ENCODE measurements at regions not wholly inside any gene's neighbourhood (a gene's known extent, or its start where the extent isn't known, plus 50 kb on each side); places are given as distances from the start of the nearest gene placed in this dataset.
"Not testable (repeated sequence)": the region's sequence is repeated elsewhere in the genome, so short reads cannot be mapped to it uniquely, and the experiment has no call there.

GRCh38 chr17:63042256-63042812 lies 76.3 kb downstream of the TANC2 start:
- Histone ChIP-seq H3K27me3 (no peaks in the 10 kb centered on the region), H3K27ac (replicated peaks in 1 of 4) (no peak overlapping the region), H3K4me3 (no peak overlapping the region), H3K9me3 (no peaks in the 10 kb centered on the region), H3K4me1 (peaks cover 0 to 22% (median 18%) of the 10 kb centered on the region in 4 donors), H3K36me3 (no peaks in the 10 kb centered on the region)
- no peak for DNase-seq (ENCODE audit: extremely low spot score)
- WGBS: 65% methylated on average over 2 of the region's 2 CpGs
- TF ChIP-seq, protein P1, sequence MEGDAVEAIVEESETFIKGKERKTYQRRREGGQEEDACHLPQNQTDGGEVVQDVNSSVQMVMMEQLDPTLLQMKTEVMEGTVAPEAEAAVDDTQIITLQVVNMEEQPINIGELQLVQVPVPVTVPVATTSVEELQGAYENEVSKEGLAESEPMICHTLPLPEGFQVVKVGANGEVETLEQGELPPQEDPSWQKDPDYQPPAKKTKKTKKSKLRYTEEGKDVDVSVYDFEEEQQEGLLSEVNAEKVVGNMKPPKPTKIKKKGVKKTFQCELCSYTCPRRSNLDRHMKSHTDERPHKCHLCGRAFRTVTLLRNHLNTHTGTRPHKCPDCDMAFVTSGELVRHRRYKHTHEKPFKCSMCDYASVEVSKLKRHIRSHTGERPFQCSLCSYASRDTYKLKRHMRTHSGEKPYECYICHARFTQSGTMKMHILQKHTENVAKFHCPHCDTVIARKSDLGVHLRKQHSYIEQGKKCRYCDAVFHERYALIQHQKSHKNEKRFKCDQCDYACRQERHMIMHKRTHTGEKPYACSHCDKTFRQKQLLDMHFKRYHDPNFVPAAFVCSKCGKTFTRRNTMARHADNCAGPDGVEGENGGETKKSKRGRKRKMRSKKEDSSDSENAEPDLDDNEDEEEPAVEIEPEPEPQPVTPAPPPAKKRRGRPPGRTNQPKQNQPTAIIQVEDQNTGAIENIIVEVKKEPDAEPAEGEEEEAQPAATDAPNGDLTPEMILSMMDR (IDR thresholded peaks at IDR 0.05): no peak
- TF ChIP-seq POLR2AphosphoS5 (IDR thresholded peaks at IDR 0.05): no peak
- TF ChIP-seq EP300 (IDR thresholded peaks at IDR 0.05): no peak
- no peak for TF ChIP-seq POLR2A (IDR thresholded peaks at IDR 0.05; ENCODE audit: low read depth)
- intact Hi-C loops (cut with DNase I): no loop called here

GRCh38 chr17:63057560-63057959 lies 91.5 kb downstream of the TANC2 start:
- H3K9me3 ChIP-seq; intact Hi-C loops (cut with DNase I); H3K4me1 ChIP-seq; H3K27me3 ChIP-seq; H3K4me3 ChIP-seq; H3K27ac ChIP-seq (replicated peaks in 1 of 4); H3K36me3 ChIP-seq; DNase-seq (ENCODE audit: extremely low spot score): not testable (repeated sequence)
- WGBS: 100% methylated on average over 2 of the region's 2 CpGs

- TF ChIP-seq POLR2AphosphoS5 (IDR thresholded peaks at IDR 0.05): no peak
- no peak for TF ChIP-seq POLR2A (IDR thresholded peaks at IDR 0.05; ENCODE audit: low read depth)
- TF ChIP-seq, protein P1 (IDR thresholded peaks at IDR 0.05): no peak
- Histone ChIP-seq H3K36me3 (no peaks in the 10 kb centered on the region), H3K4me1 (no peaks in the 10 kb centered on the region), H3K4me3 (no peak overlapping the region), H3K27ac (replicated peaks in 1 of 4) (no peak overlapping the region), H3K27me3 (no peaks in the 10 kb centered on the region), H3K9me3 (no peaks in the 10 kb centered on the region)
- intact Hi-C loops (cut with DNase I): no loop called here
- DNase-seq (ENCODE audit: extremely low spot score): no peak
- WGBS: 95% methylated on average over 4 of the region's 4 CpGs
These were observed 100.3 kb downstream of the TANC2 start for GRCh38 chr17:63066158-63066813.

DNA sequence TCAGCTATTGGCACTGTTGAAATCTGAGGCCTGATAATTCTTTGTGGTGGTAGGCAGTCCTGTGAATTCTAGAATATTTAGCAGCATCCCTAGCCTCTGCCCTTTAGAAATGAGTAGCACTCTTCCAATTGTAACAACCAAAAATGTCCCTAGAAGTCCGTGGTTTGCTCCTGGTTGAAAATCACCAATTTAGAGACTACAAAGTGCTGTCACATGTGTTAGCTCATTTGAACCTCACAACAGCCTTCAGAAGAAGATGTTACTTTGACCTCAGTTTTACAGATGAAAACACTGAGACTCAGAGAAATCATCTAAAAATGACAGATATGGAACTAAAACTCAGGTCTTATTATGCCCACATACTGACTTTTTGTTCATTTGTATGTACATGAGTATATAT lies 103.2 kb downstream of the TANC2 start:
- Histone ChIP-seq H3K4me3 (no peak overlapping the region), H3K4me1 (no peaks in the 10 kb centered on the region), H3K36me3 (no peaks in the 10 kb centered on the region), H3K27me3 (no peaks in the 10 kb centered on the region), H3K9me3 (no peaks in the 10 kb centered on the region), H3K27ac (replicated peaks in 1 of 4) (no peak overlapping the region)
- intact Hi-C loops (cut with DNase I): no loop called here
- no peak for TF ChIP-seq POLR2AphosphoS5 (IDR thresholded peaks at IDR 0.05)
- WGBS: 88% methylated on average over 1 of the region's 1 CpG
- DNase-seq (ENCODE audit: extremely low spot score): no peak

DNA sequence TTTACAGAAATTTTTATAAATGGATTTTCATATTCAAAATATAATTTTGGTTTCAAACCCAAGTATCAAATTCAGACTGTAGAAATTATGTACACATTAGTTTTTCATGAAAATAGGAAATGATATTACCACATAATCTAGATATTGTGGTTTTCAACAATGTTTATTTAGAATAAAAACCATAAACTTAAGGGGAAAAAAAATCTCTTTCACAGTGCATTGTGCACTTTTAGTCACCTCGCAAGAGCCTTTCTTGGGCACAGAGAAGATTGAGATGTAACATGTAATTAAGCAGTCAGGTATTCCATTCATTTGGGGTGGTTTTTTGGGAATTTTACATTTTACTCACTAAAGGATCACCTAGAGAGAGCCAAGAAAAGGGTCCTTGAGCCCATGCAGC lies 104.0 kb downstream of the TANC2 start:
- intact Hi-C loops (cut with DNase I): loop anchor here (10.0 kb wide), 1 partner anchor 365 kb away; no protein-coding TSS in a partner anchor
- Histone ChIP-seq H3K4me1 (no peaks in the 10 kb centered on the region), H3K36me3 (no peaks in the 10 kb centered on the region), H3K27me3 (no peaks in the 10 kb centered on the region), H3K4me3 (no peak overlapping the region), H3K9me3 (no peaks in the 10 kb centered on the region), H3K27ac (replicated peaks in 1 of 4) (no peak overlapping the region)
- TF ChIP-seq POLR2A (IDR thresholded peaks at IDR 0.05; ENCODE audit: low read depth) (no peak), EP300 (IDR thresholded peaks at IDR 0.05) (no peak), POLR2AphosphoS5 (IDR thresholded peaks at IDR 0.05) (no peak)
- TF ChIP-seq, protein P1 (IDR thresholded peaks at IDR 0.05): no peak
- 96% methylated on average over 1 of the region's 1 CpG for WGBS
- no peak for DNase-seq (ENCODE audit: extremely low spot score)

GRCh38 chr17:63071797-63072196 lies 105.8 kb downstream of the TANC2 start:
- Histone ChIP-seq H3K36me3 (no peaks in the 10 kb centered on the region), H3K9me3 (no peaks in the 10 kb centered on the region), H3K4me3 (no peak overlapping the region), H3K27ac (replicated peaks in 1 of 4) (no peak overlapping the region), H3K27me3 (no peaks in the 10 kb centered on the region), H3K4me1 (no peaks in the 10 kb centered on the region)
- 92% methylated on average over 2 of the region's 2 CpGs for WGBS
- no peak for DNase-seq (ENCODE audit: extremely low spot score)
- TF ChIP-seq, protein P1 (IDR thresholded peaks at IDR 0.05): no peak
- TF ChIP-seq EP300 (IDR thresholded peaks at IDR 0.05): no peak
- TF ChIP-seq POLR2A (IDR thresholded peaks at IDR 0.05; ENCODE audit: low read depth): no peak
- no peak for TF ChIP-seq POLR2AphosphoS5 (IDR thresholded peaks at IDR 0.05)
- intact Hi-C loops (cut with DNase I): loop anchor here (10.0 kb wide), 1 partner anchor 367 kb away; no protein-coding TSS in a partner anchor
